HG03108 (cell line): ENCODE measurements at regions not wholly inside any gene's neighbourhood (a gene's known extent, or its start where the extent isn't known, plus 50 kb on each side); places are given as distances from the start of the nearest gene placed in this dataset.

Source experiments
- ATAC-seq: cut with Tn5 transposase; IDR thresholded peaks from one replicate; pipeline ENCODE4 v1.9.1; 2021; ENCODE audit warnings: moderate library complexity; ENCODE audit not compliant: unreplicated experiment

DNA sequence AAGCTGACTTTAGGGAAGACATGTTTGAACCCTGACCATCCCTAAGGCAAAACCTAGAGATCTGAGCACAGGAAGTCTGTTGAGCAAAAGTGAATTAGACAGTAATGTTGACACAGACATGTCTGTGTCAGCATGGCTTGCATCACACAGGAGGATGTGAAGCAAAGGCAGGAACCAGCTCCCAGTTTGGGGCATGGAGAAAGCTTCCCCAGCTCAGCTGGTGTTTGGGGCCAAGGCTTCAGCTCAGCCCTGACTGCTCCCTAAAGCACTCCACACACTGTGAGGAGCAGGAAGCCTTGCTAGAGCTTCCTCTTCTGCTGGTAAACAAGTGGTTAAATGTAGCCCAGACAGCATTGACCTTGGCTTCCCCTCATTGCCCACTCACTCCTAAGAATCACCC, 153.8 kb upstream of the UBL3 start:
- no peak for ATAC-seq

DNA sequence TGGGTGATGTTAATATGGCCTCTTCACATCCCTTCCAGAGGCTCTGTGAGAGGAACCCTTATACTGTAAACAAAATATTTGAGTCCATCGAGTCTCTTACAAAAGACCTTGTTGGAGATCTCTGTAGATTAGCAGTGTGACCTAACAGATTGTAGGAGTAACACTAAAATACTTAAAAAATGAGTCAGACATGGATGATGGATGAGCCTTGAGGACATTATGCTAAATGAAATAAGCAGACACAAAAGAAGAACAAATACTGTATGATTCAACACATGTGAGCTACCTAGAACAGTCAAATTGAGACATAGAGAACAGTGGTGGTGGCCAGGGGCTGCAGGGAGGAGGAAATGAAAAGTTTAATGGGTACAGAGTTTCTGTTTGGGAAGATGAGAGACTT, 152.2 kb upstream of the UBL3 start:
- no peak for ATAC-seq

DNA sequence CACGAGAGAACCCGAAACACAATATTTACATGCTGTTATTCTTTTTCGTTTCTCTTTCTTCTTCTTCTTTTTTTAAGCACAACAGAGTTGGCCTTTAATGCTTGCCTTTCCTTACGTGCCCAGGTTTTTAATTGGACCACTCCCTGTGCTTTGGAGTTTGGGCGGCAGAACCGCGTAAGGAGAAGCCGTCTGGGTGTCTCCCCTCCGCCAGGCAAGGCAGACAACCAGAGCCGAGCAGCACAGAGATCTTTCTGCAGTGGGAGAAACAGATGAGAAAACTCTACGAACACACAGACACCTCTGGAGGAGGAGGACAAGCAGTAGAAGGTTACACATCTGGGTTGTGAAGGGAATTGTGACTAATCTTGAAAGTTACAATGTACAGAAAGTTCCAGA, 150.0 kb upstream of the UBL3 start:
- no peak for ATAC-seq

DNA sequence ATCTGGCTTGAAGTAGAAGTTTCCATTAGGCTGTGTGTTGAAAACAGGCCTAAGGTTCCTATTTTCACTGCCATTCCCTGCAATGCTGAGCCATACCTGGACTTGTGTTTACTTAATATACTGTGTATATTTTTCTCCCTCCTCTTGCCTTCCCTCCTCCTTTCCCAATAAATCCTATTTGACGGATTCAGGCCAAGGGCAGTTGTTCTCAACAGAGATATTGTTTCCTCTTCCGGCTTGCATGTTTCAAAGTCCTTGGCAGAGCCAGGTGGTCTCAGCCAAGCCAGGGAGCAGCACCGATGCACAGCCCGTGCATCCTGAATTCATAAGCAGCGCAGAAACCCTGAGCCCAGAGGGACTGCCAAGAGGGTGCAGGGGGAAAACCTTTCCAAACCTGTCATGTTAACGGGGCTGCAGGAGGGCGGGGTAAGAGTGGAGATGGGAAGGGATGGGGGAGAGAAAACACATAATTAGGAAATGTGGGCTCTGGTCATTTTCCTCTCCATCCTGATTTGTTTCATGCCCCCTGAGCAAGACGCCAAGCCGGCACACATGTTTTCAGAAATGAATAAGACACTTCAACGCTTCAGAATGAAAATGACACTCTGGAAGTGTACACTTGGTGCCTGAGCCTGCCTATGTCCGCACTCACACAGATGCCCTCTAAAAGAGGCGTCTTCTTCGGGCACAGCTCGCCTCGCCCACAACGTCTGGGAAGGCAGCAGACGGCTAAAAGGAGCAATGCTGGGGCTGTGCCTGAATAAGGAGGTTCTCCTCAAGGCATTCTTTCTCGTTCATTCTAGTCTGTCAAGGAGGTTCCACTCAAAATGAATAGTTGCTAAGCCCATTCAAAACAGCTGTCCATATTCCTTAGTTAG, 149.3 kb upstream of the UBL3 start:
- ATAC-seq = no peak

DNA sequence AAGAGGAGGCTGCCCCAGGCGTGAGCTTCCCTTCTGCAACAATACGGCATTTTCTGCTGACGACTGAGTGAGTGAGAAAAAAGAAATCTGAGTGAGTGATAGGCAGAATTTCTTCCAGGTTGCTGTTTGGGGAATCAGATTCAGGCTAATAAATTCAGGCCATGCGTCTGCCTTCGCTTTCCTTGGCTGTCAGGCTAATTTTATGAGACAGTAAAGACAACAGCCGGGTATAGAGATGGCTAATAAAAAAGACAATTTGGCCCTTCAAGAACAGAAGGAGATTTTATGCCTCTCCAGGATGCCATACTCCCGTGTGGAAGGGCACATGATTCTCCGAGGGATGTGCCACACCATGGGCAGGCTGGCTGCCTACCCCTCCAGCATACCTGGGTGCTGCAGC, 145.9 kb upstream of the UBL3 start:
- no peak for ATAC-seq

DNA sequence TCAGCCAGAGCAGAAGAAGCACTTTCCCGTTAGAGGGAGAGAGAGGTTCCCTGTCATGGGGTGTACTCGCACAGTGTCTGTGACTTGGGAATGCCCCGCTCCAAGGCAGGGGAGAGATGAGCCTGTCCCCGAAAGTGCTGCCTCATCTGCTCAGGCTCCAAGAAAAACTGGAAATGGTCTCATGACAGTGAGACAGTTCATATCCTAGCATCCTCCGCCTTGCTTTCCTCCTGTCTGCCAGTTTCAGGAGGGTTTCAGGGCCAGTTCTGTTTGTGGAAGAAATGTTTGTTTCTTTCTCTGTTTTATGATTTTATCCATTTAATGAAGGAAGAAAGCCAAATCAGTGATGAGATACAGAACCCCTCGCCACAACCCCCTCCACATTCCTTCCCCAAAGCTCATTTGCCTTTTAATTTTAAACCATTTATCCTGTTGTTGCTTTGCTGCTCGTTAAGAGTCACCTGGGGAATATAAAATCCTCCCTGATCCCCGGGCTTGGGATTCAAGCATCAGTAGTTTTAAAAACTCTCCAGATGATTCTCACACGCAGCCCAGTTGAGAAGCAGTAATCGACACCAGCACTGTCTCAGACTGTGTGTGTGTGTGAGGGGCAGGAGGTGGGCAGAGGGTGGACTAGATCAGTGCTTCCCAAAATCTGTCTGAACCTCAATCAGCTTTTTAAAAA, 144.6 kb upstream of the UBL3 start:
- no peak for ATAC-seq

DNA sequence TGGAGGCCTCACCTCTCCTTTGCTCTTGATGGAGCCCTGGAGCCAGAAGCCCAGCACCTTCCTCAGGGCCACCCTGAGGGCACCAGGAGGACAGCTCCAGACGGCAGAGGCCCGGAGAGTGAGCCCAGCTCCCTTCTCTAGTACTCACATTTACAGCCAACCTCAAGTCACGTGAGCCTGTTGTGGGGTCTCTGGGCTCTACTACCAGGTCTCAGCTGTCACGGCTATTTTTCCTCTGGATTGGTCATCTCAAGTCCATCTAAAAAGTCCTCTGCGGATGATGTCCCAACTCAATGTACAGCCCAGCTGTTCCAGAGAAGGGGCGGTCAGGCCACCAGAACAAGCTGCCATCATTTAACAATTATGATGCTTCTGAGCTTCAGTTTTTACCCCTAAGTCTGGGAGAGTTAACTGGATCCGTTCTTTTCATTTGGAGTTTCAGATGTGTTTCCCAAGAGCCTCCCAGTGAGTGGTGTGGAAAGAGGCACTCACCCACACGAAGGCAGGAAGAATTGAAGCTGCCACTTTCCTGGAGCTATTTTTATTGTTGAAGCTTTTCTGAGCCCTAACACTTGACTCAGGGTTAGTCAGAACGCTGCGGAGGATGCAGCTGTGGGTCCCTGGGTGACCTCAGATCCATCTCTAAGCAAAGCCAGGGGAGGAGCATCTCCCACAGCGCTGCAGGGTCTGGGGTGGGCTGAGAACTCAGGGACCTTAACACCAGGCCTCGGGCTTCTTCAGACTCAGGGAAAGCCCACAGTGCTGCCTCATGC, 143.5 kb upstream of the UBL3 start:
- ATAC-seq = no peak

DNA sequence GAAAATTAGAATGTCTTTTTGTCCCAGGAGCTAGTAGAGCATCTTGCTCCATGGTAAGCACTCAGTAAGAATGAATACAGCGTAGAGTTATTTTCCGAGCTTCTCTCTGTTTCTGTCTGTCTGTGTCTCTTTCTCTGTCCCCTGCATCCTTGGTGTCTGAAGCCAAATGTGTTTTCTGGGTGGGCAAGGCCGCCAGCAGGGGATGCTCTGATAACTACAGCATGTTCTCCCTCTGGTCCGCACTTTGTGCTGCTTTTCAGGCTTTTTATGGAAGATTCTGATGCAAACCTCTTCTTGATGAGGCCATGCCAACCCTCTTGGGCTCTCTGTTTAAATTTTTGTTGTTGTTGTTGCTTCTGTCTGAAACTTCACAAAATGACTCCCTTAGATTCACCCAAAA, 142.8 kb upstream of the UBL3 start:
- ATAC-seq = no peak

DNA sequence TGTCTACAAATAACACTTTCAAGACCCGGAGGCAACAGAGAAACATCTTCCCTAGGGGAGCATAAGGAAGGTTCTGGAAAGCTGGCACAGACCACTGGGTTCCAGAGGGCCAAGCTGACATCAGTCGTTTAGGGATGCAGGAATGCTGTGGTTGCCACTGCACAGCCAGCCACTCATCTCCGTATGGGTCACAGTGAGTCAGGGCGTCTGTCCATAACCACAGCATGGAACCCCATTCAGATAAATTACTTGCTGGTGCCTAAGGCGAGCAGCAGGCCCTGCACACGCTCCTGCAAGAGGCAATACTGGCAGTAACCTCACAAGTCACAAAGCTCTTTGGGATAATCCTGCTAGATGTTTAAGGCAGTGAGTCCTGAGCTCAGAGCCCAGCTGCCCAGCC, 140.9 kb upstream of the UBL3 start:
- no peak for ATAC-seq

DNA sequence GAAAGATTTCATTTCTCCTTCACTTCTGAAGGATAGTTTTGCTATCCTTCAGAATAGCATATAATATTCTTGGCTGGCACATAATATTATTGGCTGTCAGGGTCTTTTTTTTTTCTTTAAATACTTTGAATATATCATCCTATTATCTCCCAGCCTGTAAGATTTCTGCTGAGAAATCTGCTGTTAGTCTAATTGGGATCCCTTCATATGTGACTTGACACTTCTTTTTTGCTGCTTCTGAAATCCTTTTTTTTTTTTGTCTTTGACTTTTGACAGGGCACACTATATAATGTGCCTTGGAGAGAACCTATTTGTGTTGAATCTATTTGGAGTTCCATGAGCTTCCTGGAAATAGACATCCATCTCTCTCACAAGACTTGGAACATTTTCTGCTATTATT, 136.9 kb upstream of the UBL3 start:
- ATAC-seq = no peak

DNA sequence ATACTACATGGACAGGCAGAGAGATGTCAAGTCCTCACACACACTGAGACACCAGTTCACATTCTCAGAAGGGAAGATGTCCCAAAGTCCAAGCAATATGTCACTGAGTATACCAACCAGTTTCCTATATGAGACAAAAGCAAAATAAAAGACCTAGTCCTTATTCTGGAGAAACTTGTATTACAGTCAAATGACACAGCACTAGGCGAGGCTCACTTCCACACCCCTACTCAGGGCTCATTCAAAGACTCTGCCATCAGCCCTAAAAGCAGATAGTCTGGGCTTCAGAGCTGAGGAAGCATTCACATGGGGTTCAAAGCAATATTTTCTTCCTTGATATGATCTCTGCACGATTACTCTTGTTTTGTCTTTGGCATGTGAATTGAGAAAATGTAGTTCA, 129.9 kb upstream of the UBL3 start:
- ATAC-seq = no peak

DNA sequence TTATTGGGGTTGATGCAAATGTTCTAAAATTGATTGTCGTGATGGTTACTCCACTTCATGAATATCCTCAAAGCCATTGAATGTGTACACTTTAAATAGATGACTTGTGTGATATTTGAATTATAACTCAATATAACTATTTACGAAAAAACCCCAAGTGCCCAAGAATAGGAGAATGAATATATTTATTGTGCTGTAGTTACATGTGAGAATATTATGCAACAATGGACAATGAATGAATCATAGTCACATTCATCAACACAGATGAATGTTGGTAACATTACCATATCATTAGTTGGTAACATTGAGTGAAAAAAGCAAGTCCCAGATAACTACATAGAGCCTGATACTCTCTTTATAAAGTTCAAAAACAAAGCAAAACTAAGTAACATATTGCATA, 127.8 kb upstream of the UBL3 start:
- no peak for ATAC-seq

DNA sequence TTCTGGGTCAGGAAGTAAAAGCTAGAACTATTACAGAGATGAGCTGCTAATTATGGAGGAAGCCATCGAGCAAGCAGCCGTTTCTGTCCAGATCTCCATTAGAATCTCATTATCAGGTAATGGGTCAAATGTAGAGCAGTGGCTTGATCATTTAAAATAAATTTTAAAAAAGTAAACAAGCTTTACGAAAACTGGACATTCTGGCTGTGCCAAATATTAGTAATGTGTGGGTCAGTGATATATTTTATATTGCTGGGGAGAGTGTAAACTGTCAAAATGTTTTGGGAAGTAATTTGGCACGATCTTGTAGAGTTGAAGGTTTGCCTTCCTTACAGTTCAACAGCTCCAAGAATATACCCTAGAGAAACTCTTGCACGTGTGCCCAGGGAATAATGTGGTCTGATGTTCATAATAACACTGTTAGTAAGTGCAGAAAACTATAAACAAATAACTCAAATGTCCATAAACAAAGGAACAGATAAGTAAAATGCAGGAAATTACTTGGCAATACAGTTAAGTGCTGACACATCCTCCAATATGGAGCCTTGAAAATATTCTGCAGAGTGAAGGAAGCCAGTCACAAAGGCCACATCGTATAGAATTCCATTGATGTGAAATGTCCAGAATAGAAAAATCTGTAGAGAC, 127.2 kb upstream of the UBL3 start:
- ATAC-seq = no peak

DNA sequence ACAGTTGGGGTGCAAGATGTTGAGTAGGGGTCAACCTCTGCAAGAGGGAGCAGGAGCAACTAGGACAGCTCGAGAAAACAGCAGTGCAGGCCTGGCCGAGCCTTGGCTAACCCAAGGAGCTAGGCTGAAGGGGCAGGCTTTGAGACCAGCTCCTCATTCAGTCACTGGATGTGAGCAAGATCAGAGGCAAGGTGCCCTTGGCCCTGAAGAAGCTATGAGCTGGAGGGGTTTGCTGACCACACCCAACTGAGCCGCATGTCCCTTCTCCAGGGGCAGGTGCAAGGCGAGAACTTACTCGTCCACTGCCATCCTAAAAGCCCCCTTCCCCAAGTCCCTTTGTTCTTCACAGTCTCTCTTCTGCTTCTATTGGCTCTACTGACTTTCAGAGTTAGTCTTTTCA, 126.1 kb upstream of the UBL3 start:
- no peak for ATAC-seq

DNA sequence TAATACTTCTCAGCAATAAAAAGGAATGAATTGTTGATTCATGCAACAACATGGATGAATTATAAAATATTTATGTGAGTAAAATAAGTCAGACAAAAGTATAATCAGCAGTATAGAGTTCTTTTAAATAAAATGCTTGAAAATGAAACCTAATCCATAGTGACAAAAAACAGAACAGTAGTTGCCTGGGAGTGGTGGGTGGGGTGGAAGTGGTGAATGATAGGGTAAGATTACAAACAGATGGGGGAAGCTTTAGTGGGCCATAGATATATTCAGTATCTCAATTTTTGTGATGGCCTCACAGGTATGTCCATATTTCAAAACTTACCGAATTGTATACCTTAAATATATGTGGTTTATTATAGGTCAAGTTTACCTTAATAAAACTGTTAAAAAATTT, 124.9 kb upstream of the UBL3 start:
- ATAC-seq = no peak

DNA sequence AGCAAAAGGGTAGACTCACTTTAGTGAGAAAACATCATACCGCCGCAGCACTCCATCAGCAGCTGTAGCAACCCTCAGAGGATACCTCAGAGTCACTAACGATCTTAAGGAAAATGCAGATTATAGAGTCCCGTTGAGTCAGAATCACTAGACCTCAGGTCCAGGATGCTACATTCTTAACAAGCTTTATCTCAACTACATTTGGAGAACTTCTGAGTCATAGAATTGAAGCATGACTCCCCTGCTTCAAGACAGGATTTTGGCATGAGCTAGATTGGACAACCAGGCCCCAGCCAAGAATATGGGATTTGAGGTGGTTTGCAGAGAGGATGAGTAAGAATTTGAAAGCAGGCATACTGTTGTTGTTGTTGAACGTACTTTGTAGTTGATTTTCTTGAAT, 118.9 kb upstream of the UBL3 start:
- ATAC-seq = no peak

DNA sequence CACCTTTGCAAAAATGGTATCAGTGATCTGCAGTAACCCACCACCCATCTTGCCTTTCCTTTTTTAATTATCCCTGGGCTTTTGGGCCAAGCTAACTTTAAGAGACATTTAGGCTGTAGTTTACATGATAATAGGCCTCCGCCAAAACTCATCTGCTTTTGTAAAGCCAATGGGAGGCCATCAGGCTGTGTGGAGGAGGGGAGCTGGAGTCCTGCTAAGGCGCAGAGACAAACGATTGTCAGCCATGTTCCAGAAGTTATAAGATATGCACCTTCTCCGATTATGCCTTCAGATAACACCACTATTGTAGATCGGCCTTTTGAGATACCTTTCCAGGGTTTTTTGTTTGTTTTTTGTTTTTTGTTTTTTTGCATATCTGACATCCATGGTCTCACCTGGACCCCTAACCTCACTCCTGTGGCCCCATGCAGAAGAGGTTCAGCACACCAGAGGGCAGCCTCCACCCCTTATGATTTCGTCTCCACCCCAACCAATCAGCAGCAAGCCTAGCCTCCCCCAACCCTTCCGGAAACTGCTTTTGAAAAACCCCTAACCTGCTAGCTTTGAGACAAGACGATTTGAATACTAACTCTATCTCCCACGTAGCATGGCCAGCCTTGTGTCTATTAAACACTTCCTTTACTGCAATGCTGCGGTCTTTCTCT, 113.9 kb upstream of the UBL3 start:
- no peak for ATAC-seq

DNA sequence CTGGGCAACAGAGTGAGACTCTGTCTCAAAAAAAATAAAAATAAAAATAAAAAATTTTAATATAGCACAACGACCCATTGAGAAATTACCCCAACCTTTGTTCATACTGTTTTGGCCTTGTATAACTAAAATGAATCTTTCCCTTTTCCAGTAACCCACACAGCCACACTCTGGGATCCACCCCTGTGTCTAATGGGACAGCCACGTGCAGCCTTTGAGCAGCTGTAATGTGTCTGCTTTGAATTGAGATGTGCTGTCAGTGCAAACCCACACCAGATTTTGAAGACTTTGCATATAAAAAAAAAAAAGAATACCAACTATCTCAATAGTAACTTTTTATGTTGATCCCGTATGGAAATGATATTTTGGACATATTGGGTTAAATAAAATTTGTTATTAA, 112.7 kb upstream of the UBL3 start:
- ATAC-seq = no peak

DNA sequence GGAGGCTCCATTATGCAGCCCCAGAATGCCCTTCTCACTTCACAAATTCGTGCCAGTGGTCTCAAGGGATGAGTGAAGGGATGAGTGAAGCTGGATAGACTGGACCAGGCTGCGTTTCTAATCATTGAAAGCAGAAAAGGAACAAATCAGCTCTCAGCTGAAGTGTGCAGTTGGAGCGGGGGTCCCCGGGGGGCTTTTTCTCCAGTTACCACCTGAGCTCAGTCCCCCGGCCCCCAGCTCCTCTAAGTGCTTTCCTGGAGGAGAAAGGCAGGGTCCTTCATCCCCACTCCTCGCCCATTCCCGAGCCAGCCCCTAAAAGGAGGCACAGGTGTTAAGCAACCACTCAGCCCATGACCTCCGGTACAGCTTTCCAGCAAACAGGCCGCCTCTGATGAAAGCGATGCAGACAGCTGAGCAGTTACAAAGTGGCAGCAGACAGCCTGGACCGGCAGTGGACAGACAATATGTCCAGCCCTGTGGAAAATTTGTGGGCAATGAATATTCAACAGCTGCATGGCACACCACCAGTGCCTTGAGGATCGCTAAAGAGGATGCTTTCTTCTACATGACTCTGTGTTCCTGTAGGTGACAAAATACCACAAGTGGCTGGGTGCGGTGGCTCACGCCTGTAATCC, 110.7 kb upstream of the UBL3 start:
- ATAC-seq = no peak

DNA sequence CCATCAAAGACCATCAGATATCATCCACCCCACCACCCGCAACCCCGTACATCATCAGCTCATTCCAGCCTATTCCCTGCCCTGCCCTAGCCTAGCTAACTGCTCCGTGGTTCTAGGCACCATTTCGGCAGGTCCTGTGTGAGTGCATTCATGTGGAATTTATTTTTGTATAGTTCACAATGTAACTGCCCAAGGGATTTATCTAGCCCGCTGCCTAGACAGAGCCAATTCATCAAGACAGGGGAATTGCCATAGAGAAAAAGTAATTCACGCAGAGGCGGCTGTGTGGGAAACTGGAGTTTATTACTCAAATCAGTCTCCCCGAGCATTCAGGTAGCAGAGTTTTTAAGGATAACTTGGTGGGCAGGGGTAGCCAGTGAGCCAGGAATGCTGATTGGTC, 109.2 kb upstream of the UBL3 start:
- no peak for ATAC-seq
